Choroid plexus epithelial cell (primary cell): ENCODE measurements at regions not wholly inside any gene's neighbourhood (a gene's known extent, or its start where the extent isn't known, plus 50 kb on each side); places are given as distances from the start of the nearest gene placed in this dataset.

ENCODE experiments used
- DNase-seq: peaks from one replicate; pipeline ENCODE4 v3.0.0-alpha.2; 2010; ENCODE audit warnings: low read depth
- H3K4me3 ChIP-seq: 2 replicates; pipeline ENCODE4 v1.5.1; 2011; ENCODE audit warnings: low read depth, mild to moderate bottlenecking, control low read depth, low read length, moderate library complexity
- CTCF ChIP-seq: conservative IDR thresholded peaks from 2 replicates; pipeline ENCODE4 v1.5.1; 2011; ENCODE audit warnings: low read depth, mild to moderate bottlenecking, control low read depth, inconsistent platforms, low read length, moderate library complexity

GRCh38 chr4:178899084-178899483 lies 1456.8 kb upstream of the AGA start:
- H3K4me3 ChIP-seq = no peak overlapping the region
- TF ChIP-seq CTCF = no peak
- DNase-seq = no peak

GRCh38 chr4:178917756-178918155 lies 1475.5 kb upstream of the AGA start:
- TF ChIP-seq CTCF = no peak
- no peak overlapping the region for H3K4me3 ChIP-seq
- no peak for DNase-seq

GRCh38 chr4:178937130-178937529 lies 1494.9 kb upstream of the AGA start:
- H3K4me3 ChIP-seq = no peak overlapping the region
- no peak for DNase-seq
- no peak for TF ChIP-seq CTCF

GRCh38 chr4:178941975-178942374 lies 1499.7 kb upstream of the AGA start:
- no peak for TF ChIP-seq CTCF
- H3K4me3 ChIP-seq = no peak overlapping the region
- no peak for DNase-seq

GRCh38 chr4:178953447-178954120 lies 1511.3 kb upstream of the AGA start:
- no peak for DNase-seq
- no peak overlapping the region for H3K4me3 ChIP-seq
- no peak for TF ChIP-seq CTCF

GRCh38 chr4:178955614-178956013 lies 1513.4 kb upstream of the AGA start:
- DNase-seq = no peak
- no peak overlapping the region for H3K4me3 ChIP-seq
- no peak for TF ChIP-seq CTCF

- TF ChIP-seq CTCF = no peak
- DNase-seq = no peak
- H3K4me3 ChIP-seq = no peak overlapping the region
These were observed 1516.6 kb upstream of the AGA start for GRCh38 chr4:178958725-178959440.
